Inflammatory macrophage treated with lipopolysaccharide for 1 hour (primary cell): ENCODE measurements at regions not wholly inside any gene's neighbourhood (a gene's known extent, or its start where the extent isn't known, plus 50 kb on each side); places are given as distances from the start of the nearest gene placed in this dataset.

ENCODE experiments used
- DNase-seq, 2 donors: peaks; one replicate each; pipeline ENCODE4 v3.0.0-alpha.2; 2020 to 2022

GRCh38 chr2:139241286-139241685 is 461.1 kb upstream of the NXPH2 start:
- DNase-seq: no peak

GRCh38 chr2:139237023-139237422 is 456.8 kb upstream of the NXPH2 start:
- no peak for DNase-seq

GRCh38 chr2:139230881-139231280 is 450.7 kb upstream of the NXPH2 start:
- DNase-seq: no peak

GRCh38 chr2:139228276-139228675 is 448.1 kb upstream of the NXPH2 start:
- DNase-seq: no peak

- DNase-seq: no peak
Measured at GRCh38 chr2:139225961-139226360, 445.8 kb upstream of the NXPH2 start.

- DNase-seq: no peak
Measured at GRCh38 chr2:139218181-139218580, 438.0 kb upstream of the NXPH2 start.

GRCh38 chr2:139217641-139218040 is 437.5 kb upstream of the NXPH2 start:
- no peak for DNase-seq

- no peak for DNase-seq
Measured at GRCh38 chr2:139216435-139216834, 436.2 kb upstream of the NXPH2 start.

- no peak for DNase-seq
Measured at GRCh38 chr2:139214801-139215200, 434.6 kb upstream of the NXPH2 start.

- DNase-seq: no peak
Measured at GRCh38 chr2:139209586-139209985, 429.4 kb upstream of the NXPH2 start.

- no peak for DNase-seq
Measured at GRCh38 chr2:139201516-139201915, 421.3 kb upstream of the NXPH2 start.

- DNase-seq: no peak
Measured at GRCh38 chr2:139196754-139197153, 416.6 kb upstream of the NXPH2 start.

- no peak for DNase-seq
Measured at GRCh38 chr2:139194546-139194945, 414.4 kb upstream of the NXPH2 start.

- no peak for DNase-seq
Measured at GRCh38 chr2:139177041-139177440, 396.9 kb upstream of the NXPH2 start.

GRCh38 chr2:139175510-139175909 is 395.3 kb upstream of the NXPH2 start:
- DNase-seq: no peak

- DNase-seq: no peak
Measured at GRCh38 chr2:139170406-139170805, 390.2 kb upstream of the NXPH2 start.

- no peak for DNase-seq
Measured at GRCh38 chr2:139165601-139166000, 385.4 kb upstream of the NXPH2 start.

GRCh38 chr2:139165041-139165440 is 384.9 kb upstream of the NXPH2 start:
- DNase-seq: no peak

- no peak for DNase-seq
Measured at GRCh38 chr2:139162957-139163356, 382.8 kb upstream of the NXPH2 start.

- DNase-seq: no peak
Measured at GRCh38 chr2:139162456-139162855, 382.3 kb upstream of the NXPH2 start.

GRCh38 chr2:139160836-139161235 is 380.6 kb upstream of the NXPH2 start:
- DNase-seq: no peak

- no peak for DNase-seq
Measured at GRCh38 chr2:139159177-139159576, 379.0 kb upstream of the NXPH2 start.

GRCh38 chr2:139156730-139157129 is 376.5 kb upstream of the NXPH2 start:
- DNase-seq: no peak

GRCh38 chr2:139155991-139156390 is 375.8 kb upstream of the NXPH2 start:
- DNase-seq: no peak

GRCh38 chr2:139142252-139142880 is 362.2 kb upstream of the NXPH2 start:
- DNase-seq: no peak

GRCh38 chr2:139124271-139124670 is 344.1 kb upstream of the NXPH2 start:
- DNase-seq: no peak
